ENCODE measurements at regions not wholly inside any gene's neighbourhood (a gene's known extent, or its start where the extent isn't known, plus 50 kb on each side); places are given as distances from the start of the nearest gene placed in this dataset.

GRCh38 chr5:167512111-167512510 is 779.3 kb upstream of the WWC1 start:
- DNase-seq = no peak

GRCh38 chr5:167513381-167513780 is 778.1 kb upstream of the WWC1 start:
- no peak for DNase-seq

DNA sequence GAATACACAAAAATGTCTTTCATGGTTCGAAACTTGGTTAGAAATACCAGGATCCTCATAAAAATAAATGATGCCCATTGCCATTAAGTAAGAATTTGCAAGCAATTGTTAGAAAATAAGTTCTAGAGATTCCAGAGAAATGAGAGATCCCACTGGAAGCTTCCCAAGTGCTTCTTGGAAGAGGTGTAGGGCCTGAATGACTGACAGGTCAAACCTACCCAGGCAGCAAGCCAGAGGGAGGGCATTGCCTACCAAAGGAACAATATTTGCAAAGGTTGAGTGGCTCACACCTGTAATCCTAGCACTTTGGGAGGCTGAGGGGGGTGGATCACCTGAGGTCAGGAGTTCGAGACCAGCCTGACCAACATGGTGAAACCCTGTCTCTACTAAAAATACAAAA is 777.0 kb upstream of the WWC1 start:
- no peak for DNase-seq

DNA sequence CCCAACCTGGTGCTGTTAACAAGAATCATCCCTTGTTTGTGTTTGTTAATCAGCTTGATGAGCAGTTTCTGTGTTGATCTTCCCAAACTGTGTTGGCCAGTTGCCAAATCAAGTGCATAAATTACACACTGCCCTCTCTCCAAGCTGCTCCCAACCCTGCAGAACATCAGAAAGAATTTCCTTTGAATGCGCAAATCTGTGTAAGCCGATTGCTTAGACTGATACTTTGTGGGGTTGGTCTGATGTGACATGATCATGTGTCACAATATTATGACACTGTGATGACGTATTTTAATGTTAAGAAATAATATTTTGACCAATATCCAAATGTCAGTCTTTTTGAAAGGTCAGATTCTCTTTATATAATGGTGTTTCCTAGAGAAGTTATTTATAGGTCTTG is 766.4 kb upstream of the WWC1 start:
- no peak for DNase-seq

- no peak for DNase-seq
Observed at GRCh38 chr5:167528651-167529050, 762.8 kb upstream of the WWC1 start.

DNA sequence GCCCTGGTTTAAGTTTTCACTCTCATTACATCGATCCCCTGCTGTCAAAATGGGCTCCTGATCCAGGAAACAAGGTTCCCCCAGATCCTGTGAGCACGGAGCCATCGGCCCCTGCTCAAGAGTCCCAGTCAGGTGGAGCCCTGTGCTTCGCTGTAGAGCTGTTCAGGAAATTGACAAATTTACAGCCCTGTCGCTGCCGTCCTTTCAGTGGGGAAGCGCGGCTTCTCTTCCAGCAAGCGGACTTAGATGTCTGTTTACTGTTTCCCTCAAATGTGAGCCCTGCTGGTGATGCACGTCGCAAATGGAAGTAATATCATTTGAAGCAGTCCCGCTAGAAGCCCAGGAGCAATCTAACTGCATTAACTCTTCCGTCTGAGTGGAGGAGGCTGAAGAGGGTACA is 760.9 kb upstream of the WWC1 start:
- DNase-seq = no peak

DNA sequence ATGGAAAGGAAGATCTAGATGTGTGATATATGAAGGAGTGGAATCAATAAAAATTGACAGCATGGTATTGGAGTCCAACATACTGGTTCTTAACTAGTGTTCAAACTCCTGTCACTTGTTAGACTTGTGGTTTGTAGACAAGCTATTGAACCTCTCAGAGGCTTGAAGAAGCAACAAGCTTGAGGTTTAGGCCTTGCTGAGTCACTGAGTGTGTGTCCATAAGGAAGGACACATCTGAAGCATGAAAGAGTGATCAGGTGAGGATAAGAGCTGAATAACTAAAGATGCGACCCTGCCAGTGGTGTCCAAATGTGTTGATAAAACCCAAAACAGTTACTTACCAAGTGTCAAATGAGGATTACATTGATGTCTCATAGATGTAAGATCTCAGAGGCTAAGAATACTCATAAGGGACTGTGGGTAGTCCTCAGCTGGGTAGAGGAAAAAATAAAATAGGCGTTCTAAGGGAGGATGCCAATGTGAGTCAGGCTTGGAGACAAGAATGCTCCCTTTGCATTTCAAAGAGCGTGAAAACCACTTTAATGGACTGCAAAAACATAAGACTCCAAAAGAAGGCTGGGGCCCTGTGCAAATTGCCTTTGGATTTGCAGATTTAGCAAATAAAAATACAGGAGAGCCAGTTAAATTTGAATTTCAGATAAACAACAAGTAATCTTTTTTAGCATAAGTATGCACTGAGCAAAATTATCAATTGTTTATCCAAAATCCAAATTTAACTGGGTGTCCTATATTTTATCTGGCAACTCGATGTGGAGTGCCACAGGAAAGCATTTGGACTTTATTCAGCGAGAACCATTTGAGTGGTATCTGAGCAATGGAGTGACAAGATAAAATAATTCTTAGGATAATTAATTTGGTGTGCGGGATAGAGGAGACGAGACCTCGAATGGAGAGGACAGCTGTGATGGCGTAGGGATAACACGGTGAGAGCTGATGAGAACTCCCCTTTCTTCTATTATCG is 757.3 kb upstream of the WWC1 start:
- DNase-seq = no peak

GRCh38 chr5:167539747-167540146 is 751.7 kb upstream of the WWC1 start:
- no peak for DNase-seq

DNA sequence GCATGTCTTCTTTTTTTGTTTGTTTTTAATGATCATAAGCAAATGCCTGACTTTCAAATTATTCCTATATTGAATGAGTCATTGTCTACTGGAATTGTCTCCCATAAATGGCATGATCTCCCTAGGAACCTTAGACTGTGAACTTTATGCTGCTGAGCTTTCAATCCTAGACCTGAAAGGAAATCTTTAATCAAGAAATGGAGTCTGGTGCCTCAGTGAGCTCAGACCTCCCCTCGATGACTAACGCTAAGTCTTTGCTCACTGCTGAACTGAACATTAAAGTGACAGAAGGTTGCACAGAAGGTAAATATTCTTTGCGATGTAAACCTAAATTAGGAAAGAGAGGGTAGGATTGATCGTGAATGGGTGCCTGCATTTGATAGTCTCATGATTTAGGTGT is 745.2 kb upstream of the WWC1 start:
- no peak for DNase-seq

DNA sequence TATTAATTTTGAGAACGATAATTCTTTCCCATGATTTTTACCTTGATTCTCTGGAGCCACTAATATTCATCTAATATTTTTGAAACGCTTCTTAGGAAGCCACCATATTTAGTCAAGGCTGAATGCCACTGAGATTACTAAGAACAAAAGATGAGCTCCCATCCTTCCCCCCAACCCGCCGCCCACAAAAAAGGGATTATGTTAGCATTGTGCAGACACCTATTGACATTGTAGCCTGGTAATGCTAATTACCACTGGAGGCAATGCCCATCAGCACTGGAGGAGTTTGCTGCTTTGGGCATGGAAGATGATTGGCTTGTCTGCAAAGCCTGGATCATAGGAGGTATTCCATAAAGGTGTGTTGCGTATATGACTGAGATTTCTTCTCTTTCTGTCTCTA is 739.1 kb upstream of the WWC1 start:
- DNase-seq = no peak

DNA sequence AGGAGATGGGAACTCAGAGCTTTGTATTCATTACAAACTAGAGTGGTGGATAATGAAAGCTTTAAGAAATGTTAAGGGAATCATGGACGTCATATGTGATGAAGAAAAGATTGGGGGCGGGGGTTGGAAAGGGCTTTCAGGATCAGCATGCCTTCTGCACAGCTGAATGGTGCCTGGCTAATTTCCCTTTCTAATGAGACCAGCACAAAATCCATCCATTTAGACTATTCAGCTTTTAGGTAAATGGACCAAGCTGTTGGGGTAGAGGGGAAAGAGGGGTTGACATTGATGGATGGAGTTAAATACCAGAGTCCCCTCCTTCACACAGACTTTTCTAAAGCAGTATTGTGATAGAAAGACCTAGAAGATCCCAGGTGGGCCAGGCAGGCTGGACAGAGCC is 737.9 kb upstream of the WWC1 start:
- no peak for DNase-seq

- no peak for DNase-seq
Observed at GRCh38 chr5:167554564-167555290, 736.7 kb upstream of the WWC1 start.

DNA sequence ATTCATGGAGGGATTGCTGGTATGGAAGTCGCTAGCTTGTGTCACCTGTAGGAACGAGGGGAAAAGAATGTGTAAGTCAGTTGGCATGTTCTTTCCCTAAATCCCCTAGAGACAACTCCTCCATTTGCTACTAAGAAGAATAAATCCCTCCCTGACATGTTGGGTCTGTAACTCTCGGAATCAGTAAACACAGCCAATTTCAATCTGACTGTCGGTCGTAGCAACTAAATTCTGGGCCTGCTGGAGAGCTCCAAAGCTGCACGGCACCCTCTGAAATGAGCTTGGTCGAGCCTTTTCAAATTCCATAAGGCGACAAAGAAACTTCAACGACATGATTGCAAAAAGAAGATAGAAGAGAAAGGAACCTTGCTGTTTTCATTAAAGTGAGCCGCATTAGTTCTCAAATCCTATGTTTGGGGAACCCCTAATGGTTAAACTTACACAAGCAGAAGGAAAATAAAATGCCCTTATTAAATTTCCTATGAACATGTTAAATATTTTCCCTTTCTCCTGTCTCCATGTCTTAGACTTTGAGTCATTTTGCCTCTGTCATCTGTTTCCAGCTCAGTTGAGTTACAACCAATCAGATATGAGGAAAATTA is 735.8 kb upstream of the WWC1 start:
- DNase-seq = no peak

GRCh38 chr5:167557359-167557758 is 734.1 kb upstream of the WWC1 start:
- DNase-seq = no peak

DNA sequence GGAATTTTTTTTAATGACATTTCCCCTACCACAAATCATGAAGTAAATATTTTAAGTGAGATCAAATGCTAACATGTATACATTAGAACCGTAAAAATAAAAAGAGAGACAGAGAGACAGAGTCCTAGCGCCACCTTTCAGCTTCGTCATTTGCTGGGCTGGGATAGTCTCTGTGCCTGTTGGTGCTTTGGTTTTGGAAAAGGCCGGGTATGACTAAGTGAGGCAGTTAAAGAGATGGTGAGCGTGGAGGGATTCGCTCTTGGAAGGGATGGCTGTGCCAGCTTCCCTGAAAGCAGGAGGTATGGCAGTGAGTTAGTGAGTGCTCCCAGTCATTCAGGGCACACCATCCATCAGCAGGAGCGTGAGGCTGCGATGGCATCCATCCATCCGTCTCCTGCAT is 729.6 kb upstream of the WWC1 start:
- DNase-seq = no peak

GRCh38 chr5:167564275-167564674 is 727.2 kb upstream of the WWC1 start:
- no peak for DNase-seq

- DNase-seq = no peak
Observed at GRCh38 chr5:167565189-167565954, 726.1 kb upstream of the WWC1 start.

- no peak for DNase-seq
Observed at GRCh38 chr5:167570431-167570830, 721.0 kb upstream of the WWC1 start.

DNA sequence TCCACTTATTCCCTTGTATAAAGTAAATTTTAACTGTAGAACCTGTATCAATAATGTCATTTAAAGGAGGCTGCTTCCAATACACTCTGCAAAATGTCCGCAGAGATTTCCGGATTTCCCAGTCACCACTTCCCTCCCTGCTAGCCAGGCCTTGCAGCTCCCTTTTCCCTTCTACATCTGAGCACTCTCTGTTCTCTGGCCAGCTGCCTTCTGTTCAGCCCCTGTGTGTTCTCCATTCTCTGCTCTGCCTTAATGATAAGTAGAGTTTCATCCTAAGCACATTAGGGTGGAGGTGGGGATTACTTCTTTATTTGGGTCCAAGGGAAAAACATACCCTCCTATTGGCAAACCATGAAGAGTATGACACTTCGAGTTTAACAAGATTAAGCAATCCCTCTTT is 719.6 kb upstream of the WWC1 start:
- DNase-seq = no peak

DNA sequence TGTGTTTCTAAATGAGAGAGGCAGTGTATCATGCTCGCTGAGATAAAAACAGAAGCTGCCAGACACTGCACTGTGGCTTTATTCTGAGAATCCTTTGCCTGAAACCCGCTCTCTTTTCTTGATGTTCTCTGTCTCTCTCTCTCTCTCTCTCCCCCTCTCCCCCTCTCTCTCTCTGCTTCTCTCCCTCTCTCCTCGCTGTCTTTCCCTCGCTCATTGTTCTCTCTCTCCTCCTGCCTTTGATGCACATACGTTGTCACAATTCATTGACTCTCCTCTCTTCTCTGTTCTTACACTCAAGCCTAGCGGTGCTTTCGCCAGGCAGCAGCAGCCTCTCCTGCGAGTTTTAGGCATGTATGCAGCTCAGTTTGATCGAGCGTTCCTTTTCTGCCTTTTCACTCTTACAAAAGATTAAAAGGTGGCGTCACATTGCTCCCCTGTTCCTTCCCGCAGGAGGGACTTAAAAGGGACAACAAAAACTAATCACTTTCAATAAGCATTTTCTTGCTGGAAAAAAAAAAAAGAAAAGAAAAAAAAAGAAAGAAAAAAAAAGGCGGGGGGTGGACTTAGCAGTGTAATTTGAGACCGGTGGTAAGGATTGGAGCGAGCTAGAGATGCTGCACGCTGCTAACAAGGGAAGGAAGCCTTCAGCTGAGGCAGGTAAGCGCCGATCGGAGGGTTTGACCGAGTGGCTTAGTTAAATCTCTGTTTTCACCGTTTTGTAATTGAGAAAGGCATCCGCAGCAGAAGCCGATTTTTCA is 717.9 kb upstream of the WWC1 start:
- peak; percentile 81 for DNase-seq

- no peak for DNase-seq
Observed at GRCh38 chr5:167574464-167574863, 717.0 kb upstream of the WWC1 start.

DNA sequence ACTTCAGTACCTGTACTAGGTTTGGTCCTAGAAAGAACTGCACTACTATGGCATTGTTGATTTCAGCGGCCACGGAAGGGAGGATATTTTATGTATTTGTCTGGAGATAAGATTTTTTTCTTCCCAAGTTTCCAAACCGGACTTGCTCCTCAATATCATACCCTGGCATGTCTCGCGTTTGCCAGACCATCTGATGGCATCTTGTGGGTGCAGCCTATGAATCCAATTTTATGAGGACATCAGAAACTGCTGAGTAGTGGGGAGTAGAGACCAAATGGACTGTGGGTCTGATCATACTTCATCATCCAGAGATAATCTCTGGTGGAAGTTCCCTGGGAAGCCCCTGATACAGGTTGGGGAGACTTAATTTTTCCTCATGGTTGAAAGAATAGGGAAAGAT is 716.1 kb upstream of the WWC1 start:
- DNase-seq = no peak

Measured in islet precursor cell (in vitro differentiated cells).